NT2/D1 (cell line): ENCODE measurements at regions not wholly inside any gene's neighbourhood (a gene's known extent, or its start where the extent isn't known, plus 50 kb on each side); places are given as distances from the start of the nearest gene placed in this dataset.

Source experiments
- DNase-seq: peaks from one replicate; pipeline ENCODE4 v3.0.0-alpha.2; 2011; ENCODE audit warnings: low read depth, low spot score
- H3K27me3 ChIP-seq: 2 replicates; pipeline ENCODE4 v1.6.0; 2011; ENCODE audit warnings: mild to moderate bottlenecking; ENCODE audit not compliant: insufficient read length, insufficient read depth
- H3K36me3 ChIP-seq: 2 replicates; pipeline ENCODE4 v1.6.1; 2011; ENCODE audit warnings: mild to moderate bottlenecking, low read length, mixed read lengths; ENCODE audit not compliant: insufficient read depth, insufficient read length
- H3K4me1 ChIP-seq: 2 replicates; pipeline ENCODE4 v1.5.1; 2011; ENCODE audit not compliant: insufficient read depth, insufficient read length
- H3K4me3 ChIP-seq: 2 replicates; pipeline ENCODE4 v1.5.1; 2011; ENCODE audit warnings: low read depth; ENCODE audit not compliant: insufficient read length
- H3K9ac ChIP-seq: 2 replicates; pipeline ENCODE4 v1.6.0; 2011; ENCODE audit warnings: low read depth; ENCODE audit not compliant: insufficient read length
- H3K9me3 ChIP-seq: 2 replicates; pipeline ENCODE4 v1.5.1; 2011; ENCODE audit warnings: mild to moderate bottlenecking, low read length; ENCODE audit not compliant: insufficient read depth
- SUZ12 ChIP-seq: IDR thresholded peaks from 2 replicates; pipeline ENCODE4 v1.6.1; 2011; ENCODE audit not compliant: insufficient read length, insufficient read depth; ENCODE audit errors: extremely low read depth
- YY1 ChIP-seq: IDR thresholded peaks from 2 replicates; pipeline ENCODE4 v1.6.1; 2011; ENCODE audit not compliant: insufficient read length, insufficient read depth
- ZNF274 ChIP-seq: IDR thresholded peaks from 2 replicates; pipeline ENCODE4 v1.6.1; 2011; ENCODE audit warnings: mild to moderate bottlenecking, low read depth, low read length

- no peaks in the 10 kb centered on the region for H3K9me3 ChIP-seq
- H3K36me3 ChIP-seq: no peaks in the 10 kb centered on the region
- no peak overlapping the region for H3K9ac ChIP-seq
- H3K4me3 ChIP-seq: no peak overlapping the region
- TF ChIP-seq SUZ12 (no peak), ZNF274 (no peak), YY1 (no peak)
- no peaks in the 10 kb centered on the region for H3K27me3 ChIP-seq
- peak; percentile 18 for DNase-seq
- no peaks in the 10 kb centered on the region for H3K4me1 ChIP-seq
Observed at GRCh38 chr1:101317590-101317989, 80.8 kb downstream of the S1PR1 start.

- Histone ChIP-seq H3K27me3 (no peaks in the 10 kb centered on the region), H3K9ac (no peak overlapping the region), H3K4me1 (no peaks in the 10 kb centered on the region), H3K36me3 (no peaks in the 10 kb centered on the region), H3K4me3 (no peak overlapping the region), H3K9me3 (no peaks in the 10 kb centered on the region)
- no peak for DNase-seq
- TF ChIP-seq SUZ12 (no peak), YY1 (no peak), ZNF274 (no peak)
Observed at GRCh38 chr1:101323535-101323934, 86.7 kb downstream of the S1PR1 start.

- no peaks in the 10 kb centered on the region for H3K27me3 ChIP-seq
- H3K9me3 ChIP-seq: no peaks in the 10 kb centered on the region
- no peak overlapping the region for H3K4me3 ChIP-seq
- TF ChIP-seq ZNF274 (no peak), SUZ12 (no peak), YY1 (no peak)
- no peak overlapping the region for H3K9ac ChIP-seq
- H3K36me3 ChIP-seq: no peaks in the 10 kb centered on the region
- no peak for DNase-seq
- no peaks in the 10 kb centered on the region for H3K4me1 ChIP-seq
Observed at GRCh38 chr1:101325144-101325543, 88.3 kb downstream of the S1PR1 start.

GRCh38 chr1:101330427-101331130, 93.8 kb downstream of the S1PR1 start:
- TF ChIP-seq SUZ12 (no peak), ZNF274 (no peak), YY1 (no peak)
- H3K4me3 ChIP-seq: no peak overlapping the region
- H3K9me3 ChIP-seq: no peaks in the 10 kb centered on the region
- no peaks in the 10 kb centered on the region for H3K4me1 ChIP-seq
- no peaks in the 10 kb centered on the region for H3K36me3 ChIP-seq
- no peak overlapping the region for H3K9ac ChIP-seq
- DNase-seq: no peak
- no peaks in the 10 kb centered on the region for H3K27me3 ChIP-seq

- Histone ChIP-seq H3K9ac (no peak overlapping the region), H3K4me3 (no peak overlapping the region), H3K9me3 (no peaks in the 10 kb centered on the region), H3K36me3 (no peaks in the 10 kb centered on the region), H3K4me1 (no peaks in the 10 kb centered on the region), H3K27me3 (no peaks in the 10 kb centered on the region)
- DNase-seq: no peak
- no peak for TF ChIP-seq SUZ12
- no peak for TF ChIP-seq YY1
- TF ChIP-seq ZNF274: no peak
Observed at GRCh38 chr1:101331794-101332193, 95.0 kb downstream of the S1PR1 start.

- TF ChIP-seq YY1 (no peak), ZNF274 (no peak), SUZ12 (no peak)
- H3K4me3 ChIP-seq: no peak overlapping the region
- no peaks in the 10 kb centered on the region for H3K36me3 ChIP-seq
- no peaks in the 10 kb centered on the region for H3K9me3 ChIP-seq
- no peak for DNase-seq
- no peak overlapping the region for H3K9ac ChIP-seq
- H3K27me3 ChIP-seq: no peaks in the 10 kb centered on the region
- no peaks in the 10 kb centered on the region for H3K4me1 ChIP-seq
Observed at GRCh38 chr1:101332633-101333032, 95.8 kb downstream of the S1PR1 start.

- no peaks in the 10 kb centered on the region for H3K9me3 ChIP-seq
- TF ChIP-seq ZNF274 (no peak), YY1 (no peak)
Observed at GRCh38 chr1:101333186-101333585, 96.4 kb downstream of the S1PR1 start.

More at GRCh38 chr1:101333186-101333585, 96.4 kb downstream of the S1PR1 start:
- no peaks in the 10 kb centered on the region for H3K4me1 ChIP-seq
- no peaks in the 10 kb centered on the region for H3K36me3 ChIP-seq
- no peak overlapping the region for H3K9ac ChIP-seq
- no peak overlapping the region for H3K4me3 ChIP-seq
- H3K27me3 ChIP-seq: no peaks in the 10 kb centered on the region
- no peak for DNase-seq
